Lower lobe of right lung (tissue), 2 donors: ENCODE measurements at regions not wholly inside any gene's neighbourhood (a gene's known extent, or its start where the extent isn't known, plus 50 kb on each side); places are given as distances from the start of the nearest gene placed in this dataset.

Experiments used
- ATAC-seq, 2 donors: fragments of 200-7000 bp; cut with Tn5 transposase; one replicate each; pipeline ENCODE4 v1.9.1; 2020 to 2022; ENCODE audit warnings: mild to moderate bottlenecking in 2 of 2, moderate library complexity in 2 of 2
- DNase-seq: peaks from one replicate; pipeline ENCODE4 v3.0.0-alpha.2; 2020
- H3K27ac ChIP-seq: fragments of 200-600 bp; one replicate; pipeline ENCODE4 v1.8.0; 2022
- H3K27me3 ChIP-seq: fragments of 200-600 bp; one replicate; pipeline ENCODE4 v1.8.0; 2022; ENCODE audit warnings: low read depth
- H3K36me3 ChIP-seq: fragments of 200-600 bp; one replicate; pipeline ENCODE4 v1.8.0; 2022; ENCODE audit warnings: mild to moderate bottlenecking
- H3K4me1 ChIP-seq: fragments of 200-600 bp; one replicate; pipeline ENCODE4 v1.8.0; 2022
- H3K4me3 ChIP-seq: fragments of 200-600 bp; one replicate; pipeline ENCODE4 v1.8.0; 2022; ENCODE audit warnings: mild to moderate bottlenecking
- H3K9me3 ChIP-seq: fragments of 200-600 bp; one replicate; pipeline ENCODE4 v1.8.0; 2022
- intact Hi-C: fragments of 100-400 bp; cut with DNase I; formaldehyde crosslinking; loops from one replicate; pipeline ENCODE4 v1.11.0; 2022
- TF ChIP-seq, protein P1 (sequence below): fragments of 200-600 bp; IDR thresholded peaks from one replicate; pipeline ENCODE4 v1.8.0; 2022; ENCODE audit warnings: antibody characterized with exemption, mild to moderate bottlenecking
- donor health status: DM: no; HTN: yes; CAD: no; lungs with severe emphysema.

DNA sequence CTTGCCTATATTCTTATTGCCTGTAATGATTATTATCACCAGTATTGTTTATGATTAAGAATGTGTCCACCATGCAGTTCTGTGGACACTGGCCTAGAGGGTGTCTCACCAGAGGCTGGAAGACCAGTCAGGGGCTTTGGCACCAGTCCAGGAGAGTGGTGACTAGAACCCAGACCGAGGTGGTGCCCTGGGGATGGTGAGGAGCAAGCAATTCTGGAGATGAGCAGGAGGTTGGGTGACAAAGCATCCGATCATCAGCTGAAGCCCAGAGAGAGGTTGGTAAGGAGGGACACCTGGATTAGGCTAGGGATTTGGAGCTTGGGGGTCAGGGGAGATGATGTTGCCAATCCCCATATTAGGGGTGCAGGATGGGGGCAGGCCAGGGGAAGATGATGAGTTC is 124.4 kb downstream of the EMX2 start:
- ATAC-seq (no peak), DNase-seq (no peak)
- H3K9me3 ChIP-seq: no peaks in the 10 kb centered on the region
- H3K27ac ChIP-seq: no peak overlapping the region
- H3K36me3 ChIP-seq: no peaks in the 10 kb centered on the region
- H3K4me3 ChIP-seq: no peak overlapping the region
- peaks cover 5% of the 10 kb centered on the region for H3K27me3 ChIP-seq
- H3K4me1 ChIP-seq: no peaks in the 10 kb centered on the region
- TF ChIP-seq, protein P1, sequence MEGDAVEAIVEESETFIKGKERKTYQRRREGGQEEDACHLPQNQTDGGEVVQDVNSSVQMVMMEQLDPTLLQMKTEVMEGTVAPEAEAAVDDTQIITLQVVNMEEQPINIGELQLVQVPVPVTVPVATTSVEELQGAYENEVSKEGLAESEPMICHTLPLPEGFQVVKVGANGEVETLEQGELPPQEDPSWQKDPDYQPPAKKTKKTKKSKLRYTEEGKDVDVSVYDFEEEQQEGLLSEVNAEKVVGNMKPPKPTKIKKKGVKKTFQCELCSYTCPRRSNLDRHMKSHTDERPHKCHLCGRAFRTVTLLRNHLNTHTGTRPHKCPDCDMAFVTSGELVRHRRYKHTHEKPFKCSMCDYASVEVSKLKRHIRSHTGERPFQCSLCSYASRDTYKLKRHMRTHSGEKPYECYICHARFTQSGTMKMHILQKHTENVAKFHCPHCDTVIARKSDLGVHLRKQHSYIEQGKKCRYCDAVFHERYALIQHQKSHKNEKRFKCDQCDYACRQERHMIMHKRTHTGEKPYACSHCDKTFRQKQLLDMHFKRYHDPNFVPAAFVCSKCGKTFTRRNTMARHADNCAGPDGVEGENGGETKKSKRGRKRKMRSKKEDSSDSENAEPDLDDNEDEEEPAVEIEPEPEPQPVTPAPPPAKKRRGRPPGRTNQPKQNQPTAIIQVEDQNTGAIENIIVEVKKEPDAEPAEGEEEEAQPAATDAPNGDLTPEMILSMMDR: no peak
- intact Hi-C loops: no loop called here

DNA sequence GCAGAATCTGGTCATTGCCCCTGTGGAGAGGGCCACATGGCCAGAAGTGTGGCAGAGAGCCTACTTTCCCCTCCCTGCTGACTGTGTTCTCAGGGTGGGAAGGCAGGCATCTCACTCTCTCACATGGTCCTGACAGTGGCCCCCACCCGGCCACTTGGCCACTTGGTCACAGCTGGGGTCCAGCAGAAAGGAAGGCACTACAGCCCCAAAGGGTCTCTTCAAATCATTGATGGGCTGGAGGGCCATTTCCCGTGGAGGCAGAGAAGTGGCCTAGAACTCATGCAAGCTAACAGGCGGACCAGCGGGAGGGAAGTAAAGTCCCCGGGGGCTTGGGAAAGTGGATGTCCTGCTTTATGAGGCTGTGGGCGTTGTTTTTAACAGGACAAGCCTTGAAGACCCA is 125.3 kb downstream of the EMX2 start:
- intact Hi-C loops: no loop called here
- Histone ChIP-seq H3K4me3 (no peak overlapping the region), H3K36me3 (no peaks in the 10 kb centered on the region), H3K27ac (no peak overlapping the region), H3K27me3 (peaks cover 5% of the 10 kb centered on the region), H3K9me3 (no peaks in the 10 kb centered on the region), H3K4me1 (no peaks in the 10 kb centered on the region)
- ATAC-seq: no peak
- DNase-seq: no peak
- TF ChIP-seq, protein P1: no peak

DNA sequence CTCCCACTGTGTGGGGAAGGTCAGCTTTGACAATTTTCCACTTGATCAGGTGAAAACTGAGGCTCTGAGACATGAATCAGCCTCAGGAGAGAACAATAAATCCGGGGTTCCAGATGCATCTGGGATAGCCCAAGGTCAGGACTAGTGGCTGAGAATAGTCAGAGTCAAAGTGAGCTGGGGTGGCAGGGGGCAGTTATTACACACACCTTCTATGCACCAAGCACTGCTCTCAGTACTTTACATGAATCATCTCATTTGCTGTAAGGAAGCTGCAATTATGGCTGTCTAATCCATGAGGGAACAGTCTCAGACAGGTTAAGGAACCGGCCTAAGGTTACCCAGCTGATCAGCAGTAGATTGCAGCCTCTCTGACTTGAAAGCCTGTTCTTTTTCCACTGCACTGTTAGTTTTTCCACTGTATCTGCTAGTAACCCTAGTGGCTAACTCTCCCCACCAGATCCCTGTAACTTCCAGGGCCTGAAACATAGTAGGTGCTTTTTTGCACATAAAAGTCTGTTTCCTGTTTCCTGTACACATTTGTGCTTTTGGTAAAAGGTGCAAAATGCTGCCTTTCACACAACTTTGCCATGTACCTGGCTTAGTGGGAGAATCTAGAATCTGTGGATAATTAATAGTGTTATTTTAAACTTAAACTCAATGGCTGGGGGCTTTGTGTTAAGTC is 125.9 kb downstream of the EMX2 start:
- no peak overlapping the region for H3K27ac ChIP-seq
- H3K4me1 ChIP-seq: no peaks in the 10 kb centered on the region
- ATAC-seq (no peak), DNase-seq (no peak)
- H3K4me3 ChIP-seq: no peak overlapping the region
- intact Hi-C loops: no loop called here
- H3K9me3 ChIP-seq: no peaks in the 10 kb centered on the region
- H3K36me3 ChIP-seq: no peaks in the 10 kb centered on the region
- TF ChIP-seq, protein P1: no peak
- peaks cover under 1% of the 10 kb centered on the region for H3K27me3 ChIP-seq

DNA sequence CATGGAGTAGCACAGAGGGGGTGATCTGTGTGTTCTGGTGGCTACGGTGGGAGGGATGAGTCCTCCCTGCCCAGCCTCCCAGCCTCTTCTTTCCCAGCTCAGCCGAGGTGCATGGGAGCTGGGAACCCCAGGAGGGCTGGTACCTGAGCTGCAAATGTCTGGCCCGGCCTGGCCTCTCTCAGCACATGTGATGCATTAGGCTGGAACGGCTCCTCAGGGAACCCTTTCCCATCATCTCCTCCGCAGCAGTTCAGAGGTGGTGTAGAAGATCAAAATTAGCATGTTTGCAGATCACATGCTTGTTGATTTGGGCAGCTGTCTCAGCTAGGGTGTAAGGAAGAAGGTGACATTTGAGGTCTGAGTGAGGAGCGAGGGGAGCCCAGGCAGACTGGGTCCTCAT is 126.6 kb downstream of the EMX2 start:
- intact Hi-C loops: no loop called here
- Histone ChIP-seq H3K9me3 (no peaks in the 10 kb centered on the region), H3K27me3 (no peaks in the 10 kb centered on the region), H3K36me3 (no peaks in the 10 kb centered on the region), H3K27ac (no peak overlapping the region), H3K4me1 (no peaks in the 10 kb centered on the region), H3K4me3 (no peak overlapping the region)
- TF ChIP-seq, protein P1: no peak
- no peak for DNase-seq
- ATAC-seq: no peak

DNA sequence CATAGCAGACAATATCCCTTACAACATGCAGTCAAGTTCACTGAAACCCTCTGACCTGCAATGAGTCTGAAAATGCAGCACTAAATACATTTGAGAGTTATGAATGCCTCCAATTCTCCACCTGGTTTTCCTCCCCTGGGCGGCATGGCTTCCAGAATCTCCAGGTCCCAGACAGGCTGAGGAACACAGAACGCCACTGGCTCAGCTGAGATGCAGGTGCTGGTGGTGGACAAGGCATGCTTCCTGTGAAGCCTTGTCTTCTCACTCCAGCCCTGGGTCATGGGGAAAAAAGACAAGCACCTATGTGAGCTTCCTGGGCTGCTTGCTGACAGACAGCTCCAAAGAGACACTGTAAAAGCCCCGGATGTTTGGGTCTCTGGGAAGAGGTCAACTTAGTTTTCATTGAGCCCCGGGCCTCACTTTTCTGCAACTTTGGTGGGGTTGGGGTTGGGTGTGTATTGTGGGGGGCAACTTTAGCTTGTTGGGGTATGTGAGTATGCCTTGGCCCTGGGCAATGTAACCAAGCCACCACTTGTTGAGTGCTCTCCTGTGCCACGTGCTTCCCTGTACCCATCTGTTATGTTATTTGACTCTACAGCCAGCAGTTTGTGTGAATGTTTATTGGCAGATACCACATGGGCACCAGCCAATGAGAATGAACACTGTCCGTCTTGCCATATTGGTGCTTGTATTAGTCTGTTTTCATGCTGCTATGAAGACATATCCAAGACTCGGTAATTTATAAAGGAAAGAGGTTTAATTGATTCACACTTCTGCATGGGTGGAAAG is 127.8 kb downstream of the EMX2 start:
- TF ChIP-seq, protein P1: no peak

More for the DNA sequence above, 127.8 kb downstream of the EMX2 start:
- DNase-seq (no peak), ATAC-seq (no peak)
- H3K36me3 ChIP-seq: no peaks in the 10 kb centered on the region
- no peak overlapping the region for H3K27ac ChIP-seq
- intact Hi-C loops: no loop called here
- H3K27me3 ChIP-seq: no peaks in the 10 kb centered on the region
- H3K4me1 ChIP-seq: no peaks in the 10 kb centered on the region
- no peak overlapping the region for H3K4me3 ChIP-seq
- H3K9me3 ChIP-seq: no peaks in the 10 kb centered on the region
